DOHH2 (cell line): ENCODE measurements at regions not wholly inside any gene's neighbourhood (a gene's known extent, or its start where the extent isn't known, plus 50 kb on each side); places are given as distances from the start of the nearest gene placed in this dataset.

ENCODE experiments used
- CTCF ChIP-seq: fragments of 200-600 bp; sonication (generic); IDR thresholded peaks from one replicate; pipeline ENCODE4 v1.5.1; 2014; ENCODE audit warnings: antibody characterized with exemption, mild to moderate bottlenecking, low read depth, low read length; ENCODE audit not compliant: poor library complexity, severe bottlenecking
- EZH2phosphoT487 ChIP-seq: fragments of 200-600 bp; sonication (generic); IDR thresholded peaks from 2 replicates; pipeline ENCODE4 v1.6.1; 2017; ENCODE audit warnings: borderline replicate concordance, mild to moderate bottlenecking, antibody characterized with exemption, low read length, moderate library complexity, mixed read lengths

- TF ChIP-seq CTCF (no peak), EZH2phosphoT487 (no peak)
Measured at GRCh38 chr2:164069540-164069939, 333.7 kb upstream of the FIGN start.
